ENCODE measurements at regions not wholly inside any gene's neighbourhood (a gene's known extent, or its start where the extent isn't known, plus 50 kb on each side); places are given as distances from the start of the nearest gene placed in this dataset.

- Mint-ChIP-seq H3K27ac (no peak overlapping the region), H3K4me1 (ENCODE audit: low read depth) (peaks cover 5% of the 10 kb centered on the region), H3K4me3 (ENCODE audit: low read depth) (no peak overlapping the region), H3K9me3 (ENCODE audit: low read depth) (peaks cover 7% of the 10 kb centered on the region), H3K36me3 (ENCODE audit: insufficient read depth) (peaks cover 3% of the 10 kb centered on the region), H3K27me3 (peaks cover 13% of the 10 kb centered on the region)
- no peak for DNase-seq (ENCODE audit: low spot score, unreplicated experiment)
- TF ChIP-seq CTCF (IDR thresholded peaks at IDR 0.05; ENCODE audit: unreplicated experiment): no peak
Observed at GRCh38 chr13:111486801-111487200, 166.4 kb downstream of the TEX29 start.

GRCh38 chr13:111488486-111489132, 168.2 kb downstream of the TEX29 start:
- peaks cover 14% of the 10 kb centered on the region for H3K4me1 Mint-ChIP-seq (ENCODE audit: low read depth)
- TF ChIP-seq CTCF (IDR thresholded peaks at IDR 0.05; ENCODE audit: unreplicated experiment): no peak
- H3K9me3 Mint-ChIP-seq (ENCODE audit: low read depth): peaks cover 7% of the 10 kb centered on the region
- peaks cover 3% of the 10 kb centered on the region for H3K36me3 Mint-ChIP-seq (ENCODE audit: insufficient read depth)
- H3K27ac Mint-ChIP-seq: no peak overlapping the region
- DNase-seq (ENCODE audit: low spot score, unreplicated experiment): no peak
- H3K27me3 Mint-ChIP-seq: peaks cover 13% of the 10 kb centered on the region
- H3K4me3 Mint-ChIP-seq (ENCODE audit: low read depth): no peak overlapping the region

DNA sequence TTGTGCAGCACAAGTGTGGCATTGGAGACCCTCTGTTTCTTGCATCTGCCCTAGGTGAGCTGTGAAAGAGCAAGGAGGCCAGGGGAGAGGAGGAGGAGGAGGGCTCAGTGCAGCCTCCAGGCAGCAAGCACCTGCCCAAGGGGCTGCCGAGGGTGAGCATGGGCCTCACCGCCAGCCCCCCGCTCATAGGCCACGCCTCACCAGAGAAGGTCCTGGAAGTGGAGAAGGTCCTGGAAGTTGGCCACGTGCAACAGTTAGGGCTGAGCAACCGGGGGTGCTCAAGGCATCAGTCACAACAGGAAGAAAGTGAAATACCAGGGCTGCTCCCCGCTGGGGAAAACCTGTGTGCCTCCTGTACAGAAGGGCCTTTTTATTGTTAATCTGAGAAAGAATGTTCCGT, 168.9 kb downstream of the TEX29 start:
- no peak overlapping the region for H3K4me3 Mint-ChIP-seq (ENCODE audit: low read depth)
- no peak overlapping the region for H3K27ac Mint-ChIP-seq
- H3K36me3 Mint-ChIP-seq (ENCODE audit: insufficient read depth): peaks cover 3% of the 10 kb centered on the region
- H3K27me3 Mint-ChIP-seq: peaks cover 13% of the 10 kb centered on the region
- DNase-seq (ENCODE audit: low spot score, unreplicated experiment): no peak
- peaks cover 14% of the 10 kb centered on the region for H3K4me1 Mint-ChIP-seq (ENCODE audit: low read depth)
- H3K9me3 Mint-ChIP-seq (ENCODE audit: low read depth): peaks cover 7% of the 10 kb centered on the region
- no peak for TF ChIP-seq CTCF (IDR thresholded peaks at IDR 0.05; ENCODE audit: unreplicated experiment)

DNA sequence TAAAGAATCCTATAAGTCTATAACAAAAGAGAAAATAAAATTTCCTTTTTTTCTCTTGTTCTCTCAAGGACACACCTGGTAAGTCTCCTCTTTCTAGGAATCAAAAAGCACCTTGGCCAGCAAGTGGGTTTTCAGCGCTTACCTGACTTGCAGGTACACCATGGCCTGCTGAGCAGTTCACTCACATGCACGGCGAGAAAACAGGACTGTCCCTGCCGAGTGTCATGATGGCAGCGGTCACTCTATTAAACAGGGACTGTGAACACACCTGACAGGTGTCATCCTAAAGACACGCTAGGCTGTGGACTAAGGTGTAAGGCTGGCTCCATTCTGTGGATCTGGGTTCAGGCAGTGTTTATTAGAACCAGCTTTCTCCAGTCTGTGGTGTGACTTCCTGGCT, 170.2 kb downstream of the TEX29 start:
- TF ChIP-seq CTCF (IDR thresholded peaks at IDR 0.05; ENCODE audit: unreplicated experiment): no peak
- Mint-ChIP-seq H3K36me3 (ENCODE audit: insufficient read depth) (peaks cover 2% of the 10 kb centered on the region), H3K9me3 (ENCODE audit: low read depth) (peaks cover 8% of the 10 kb centered on the region), H3K27me3 (peaks cover 13% of the 10 kb centered on the region), H3K4me3 (ENCODE audit: low read depth) (no peak overlapping the region), H3K27ac (no peak overlapping the region), H3K4me1 (ENCODE audit: low read depth) (peaks cover 9% of the 10 kb centered on the region)
- no peak for DNase-seq (ENCODE audit: low spot score, unreplicated experiment)

- no peak for TF ChIP-seq CTCF (IDR thresholded peaks at IDR 0.05; ENCODE audit: unreplicated experiment)
- no peak overlapping the region for H3K4me3 Mint-ChIP-seq (ENCODE audit: low read depth)
- no peaks in the 10 kb centered on the region for H3K36me3 Mint-ChIP-seq (ENCODE audit: insufficient read depth)
- H3K27ac Mint-ChIP-seq: no peak overlapping the region
- peaks cover 9% of the 10 kb centered on the region for H3K9me3 Mint-ChIP-seq (ENCODE audit: low read depth)
- peaks cover 9% of the 10 kb centered on the region for H3K4me1 Mint-ChIP-seq (ENCODE audit: low read depth)
- no peak for DNase-seq (ENCODE audit: low spot score, unreplicated experiment)
- H3K27me3 Mint-ChIP-seq: peaks cover 13% of the 10 kb centered on the region
Observed at GRCh38 chr13:111491021-111491420, 170.6 kb downstream of the TEX29 start.

All from progenitor cell of endocrine pancreas (in vitro differentiated cells).